ENCODE measurements at regions not wholly inside any gene's neighbourhood (a gene's known extent, or its start where the extent isn't known, plus 50 kb on each side); places are given as distances from the start of the nearest gene placed in this dataset.
"Not testable (repeated sequence)": the region's sequence is repeated elsewhere in the genome, so short reads cannot be mapped to it uniquely, and the experiment has no call there.

DNA sequence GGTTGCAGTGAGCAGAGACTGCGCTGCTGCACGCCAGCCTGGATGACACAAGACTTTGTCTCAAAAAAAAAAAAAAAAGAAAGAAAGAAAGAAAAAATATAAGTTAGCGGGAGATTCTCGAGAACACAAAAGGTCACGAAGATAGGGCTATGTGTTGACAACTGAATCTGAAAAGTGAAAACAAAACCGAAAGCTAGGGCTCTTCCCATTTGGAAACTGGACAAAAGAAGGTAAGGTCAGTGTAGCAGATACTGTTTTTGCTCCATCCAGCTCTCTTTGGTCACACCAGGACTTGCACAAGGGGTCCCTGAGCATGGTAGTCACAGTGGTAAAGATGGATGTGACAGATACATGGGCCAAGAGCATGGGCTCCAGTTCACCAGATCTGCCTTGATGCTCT is 60.4 kb upstream of the MAP10 start:
- Histone ChIP-seq H3K4me1 (replicated peaks in 1 of 2; ENCODE audit: control insufficient read depth in 2 of 2, insufficient read depth in 2 of 2, low read length in 2 of 2) (no peaks in the 10 kb centered on the region), H3K27ac (ENCODE audit: extremely low read depth, low read depth, low read length) (no peak overlapping the region), H3K4me2 (ENCODE audit: insufficient read depth, low read length) (no peak overlapping the region), H3K4me3 (no peak overlapping the region), H2AFZ (ENCODE audit: low read depth, low read length) (no peak overlapping the region), H3K9ac (ENCODE audit: insufficient read depth in 1 of 2, low read depth in 2 of 2, low read length in 2 of 2) (no peak overlapping the region), H3K27me3 (ENCODE audit: control insufficient read depth in 2 of 2, insufficient read depth in 2 of 2, low read length in 2 of 2) (no peaks in the 10 kb centered on the region), H3K36me3 (ENCODE audit: control insufficient read depth, insufficient read depth, low read length) (no peaks in the 10 kb centered on the region), H3K9me1 (ENCODE audit: control insufficient read depth, insufficient read depth, low read length) (no peaks in the 10 kb centered on the region), H3K79me2 (ENCODE audit: control insufficient read depth, insufficient read depth, low read length) (no peaks in the 10 kb centered on the region), H4K20me1 (replicated peaks; ENCODE audit: control insufficient read depth, insufficient read depth, low read length) (no peaks in the 10 kb centered on the region), H3K9me3 (replicated peaks; ENCODE audit: control insufficient read depth, insufficient read depth, low read depth, low read length) (peaks cover 1% of the 10 kb centered on the region; the same call in 1 of the 2 replicates)
- WGBS (ENCODE audit: insufficient coverage, low coverage, missing lambda C conversion rate): 4% methylated on average over 5 of the region's 6 CpGs
- CTCF ChIA-PET (ENCODE audit: low intra/inter-chr PET ratio): no interaction called here
- in situ Hi-C loops (cut with MboI): no loop called here
- BruUV-seq (replicated peaks): no TSS peak
- no peak for TF ChIP-seq STAT5B (CRISPR knock-in tag; IDR thresholded peaks at IDR 0.05)
- TF ChIP-seq, protein P1, sequence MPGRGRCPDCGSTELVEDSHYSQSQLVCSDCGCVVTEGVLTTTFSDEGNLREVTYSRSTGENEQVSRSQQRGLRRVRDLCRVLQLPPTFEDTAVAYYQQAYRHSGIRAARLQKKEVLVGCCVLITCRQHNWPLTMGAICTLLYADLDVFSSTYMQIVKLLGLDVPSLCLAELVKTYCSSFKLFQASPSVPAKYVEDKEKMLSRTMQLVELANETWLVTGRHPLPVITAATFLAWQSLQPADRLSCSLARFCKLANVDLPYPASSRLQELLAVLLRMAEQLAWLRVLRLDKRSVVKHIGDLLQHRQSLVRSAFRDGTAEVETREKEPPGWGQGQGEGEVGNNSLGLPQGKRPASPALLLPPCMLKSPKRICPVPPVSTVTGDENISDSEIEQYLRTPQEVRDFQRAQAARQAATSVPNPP (IDR thresholded peaks at IDR 0.05; ENCODE audit: borderline replicate concordance, insufficient read depth, insufficient read length): no peak
- TF ChIP-seq SETDB1 (IDR thresholded peaks at IDR 0.05; ENCODE audit: low read length): no peak
- no peak for TF ChIP-seq PTTG1 (tag; IDR thresholded peaks at IDR 0.05; ENCODE audit: low read depth)
- TF ChIP-seq, protein P2, sequence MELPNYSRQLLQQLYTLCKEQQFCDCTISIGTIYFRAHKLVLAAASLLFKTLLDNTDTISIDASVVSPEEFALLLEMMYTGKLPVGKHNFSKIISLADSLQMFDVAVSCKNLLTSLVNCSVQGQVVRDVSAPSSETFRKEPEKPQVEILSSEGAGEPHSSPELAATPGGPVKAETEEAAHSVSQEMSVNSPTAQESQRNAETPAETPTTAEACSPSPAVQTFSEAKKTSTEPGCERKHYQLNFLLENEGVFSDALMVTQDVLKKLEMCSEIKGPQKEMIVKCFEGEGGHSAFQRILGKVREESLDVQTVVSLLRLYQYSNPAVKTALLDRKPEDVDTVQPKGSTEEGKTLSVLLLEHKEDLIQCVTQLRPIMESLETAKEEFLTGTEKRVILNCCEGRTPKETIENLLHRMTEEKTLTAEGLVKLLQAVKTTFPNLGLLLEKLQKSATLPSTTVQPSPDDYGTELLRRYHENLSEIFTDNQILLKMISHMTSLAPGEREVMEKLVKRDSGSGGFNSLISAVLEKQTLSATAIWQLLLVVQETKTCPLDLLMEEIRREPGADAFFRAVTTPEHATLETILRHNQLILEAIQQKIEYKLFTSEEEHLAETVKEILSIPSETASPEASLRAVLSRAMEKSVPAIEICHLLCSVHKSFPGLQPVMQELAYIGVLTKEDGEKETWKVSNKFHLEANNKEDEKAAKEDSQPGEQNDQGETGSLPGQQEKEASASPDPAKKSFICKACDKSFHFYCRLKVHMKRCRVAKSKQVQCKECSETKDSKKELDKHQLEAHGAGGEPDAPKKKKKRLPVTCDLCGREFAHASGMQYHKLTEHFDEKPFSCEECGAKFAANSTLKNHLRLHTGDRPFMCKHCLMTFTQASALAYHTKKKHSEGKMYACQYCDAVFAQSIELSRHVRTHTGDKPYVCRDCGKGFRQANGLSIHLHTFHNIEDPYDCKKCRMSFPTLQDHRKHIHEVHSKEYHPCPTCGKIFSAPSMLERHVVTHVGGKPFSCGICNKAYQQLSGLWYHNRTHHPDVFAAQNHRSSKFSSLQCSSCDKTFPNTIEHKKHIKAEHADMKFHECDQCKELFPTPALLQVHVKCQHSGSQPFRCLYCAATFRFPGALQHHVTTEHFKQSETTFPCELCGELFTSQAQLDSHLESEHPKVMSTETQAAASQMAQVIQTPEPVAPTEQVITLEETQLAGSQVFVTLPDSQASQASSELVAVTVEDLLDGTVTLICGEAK (IDR thresholded peaks at IDR 0.05): no peak
- TF ChIP-seq, protein P2 (CRISPR knock-in tag; IDR thresholded peaks at IDR 0.05): no peak
- no peak for TF ChIP-seq ZNF282 (CRISPR knock-in tag; IDR thresholded peaks at IDR 0.05)
- FAIRE-seq: no peak
- POLR2A ChIA-PET: no interaction called here
- DNase-seq (ENCODE audit: extremely low read depth in 1 of 4, low spot score in 3 of 4): no peak
- no peak for ATAC-seq
- intact Hi-C loops (cut with micrococcal nuclease): no loop called here

DNA sequence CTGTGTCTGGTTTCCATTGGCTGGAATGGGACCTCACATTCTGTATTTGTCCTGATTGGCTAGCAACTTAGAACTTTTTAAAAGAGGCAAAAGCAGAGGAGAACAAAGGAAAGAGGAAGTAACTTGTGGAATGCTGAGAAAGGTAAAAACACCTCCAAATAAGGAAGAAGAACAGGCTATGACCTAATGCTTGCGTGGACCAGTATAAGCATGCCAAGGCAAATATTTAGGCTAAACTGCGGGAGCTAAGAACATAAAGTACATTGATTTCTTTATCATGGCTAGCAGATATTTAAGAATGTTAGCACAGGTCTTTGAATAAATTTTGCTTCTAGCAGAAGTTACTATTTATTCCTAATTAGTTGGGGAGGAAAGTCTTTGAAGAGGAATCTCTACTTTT is 59.5 kb upstream of the MAP10 start:
- H3K4me1 ChIP-seq (replicated peaks in 1 of 2; ENCODE audit: control insufficient read depth in 2 of 2, insufficient read depth in 2 of 2, low read length in 2 of 2); H3K27me3 ChIP-seq (ENCODE audit: control insufficient read depth in 2 of 2, insufficient read depth in 2 of 2, low read length in 2 of 2); H3K4me2 ChIP-seq (ENCODE audit: insufficient read depth, low read length); H4K20me1 ChIP-seq (replicated peaks; ENCODE audit: control insufficient read depth, insufficient read depth, low read length); DNase-seq (ENCODE audit: extremely low read depth in 1 of 4, low spot score in 3 of 4); H3K27ac ChIP-seq (ENCODE audit: extremely low read depth, low read depth, low read length); POLR2A ChIA-PET; BruUV-seq (replicated peaks); in situ Hi-C loops (cut with MboI); H2AFZ ChIP-seq (ENCODE audit: low read depth, low read length); CTCF ChIA-PET (ENCODE audit: low intra/inter-chr PET ratio); FAIRE-seq; H3K9ac ChIP-seq (ENCODE audit: insufficient read depth in 1 of 2, low read depth in 2 of 2, low read length in 2 of 2); ATAC-seq; H3K4me3 ChIP-seq; H3K36me3 ChIP-seq (ENCODE audit: control insufficient read depth, insufficient read depth, low read length); intact Hi-C loops (cut with micrococcal nuclease); H3K9me3 ChIP-seq (replicated peaks; ENCODE audit: control insufficient read depth, insufficient read depth, low read depth, low read length); H3K79me2 ChIP-seq (ENCODE audit: control insufficient read depth, insufficient read depth, low read length); H3K9me1 ChIP-seq (ENCODE audit: control insufficient read depth, insufficient read depth, low read length): not testable (repeated sequence)
- 4% methylated on average over 2 of the region's 2 CpGs for WGBS (ENCODE audit: insufficient coverage, low coverage, missing lambda C conversion rate)
